PC-3 (cell line): ENCODE measurements at regions not wholly inside any gene's neighbourhood (a gene's known extent, or its start where the extent isn't known, plus 50 kb on each side); places are given as distances from the start of the nearest gene placed in this dataset.
A peak's percentile ranks its signal among the peaks of the same experiment; 100 is the strongest.

ENCODE experiments used
- ATAC-seq: fragments of 200-7000 bp; cut with Tn5 transposase; 2 replicates; pipeline ENCODE4 v1.9.1; 2020; ENCODE audit warnings: mild to moderate bottlenecking, moderate library complexity
- BruUV-seq: library from RNA; stranded (reverse); fragments of 400-500 nt; replicated peaks from 2 replicates; lab custom pipeline; 2021; lab: Mats Ljungman, UMichigan
- CTCF ChIA-PET: fragments of 300-600 bp; sonication (Branson Sonifier 250); formaldehyde crosslinking; loops from one replicate; lab custom pipeline; 2022; ENCODE audit warnings: antibody characterized with exemption; lab: Charles Lee
- POLR2A ChIA-PET: fragments of 300-600 bp; sonication (Branson Sonifier 250); formaldehyde crosslinking; loops from one replicate; lab custom pipeline; 2022; ENCODE audit warnings: antibody characterized with exemption; ENCODE audit not compliant: unreplicated experiment; lab: Charles Lee
- DNase-seq: peaks from one replicate; pipeline ENCODE4 v3.0.0-alpha.2; 2015
- H2AFZ ChIP-seq: fragments of 300-600 bp; sonication (generic); 2 replicates; pipeline ENCODE4 v1.6.0; 2016; ENCODE audit warnings: antibody characterized with exemption, low read length
- H3F3A ChIP-seq: fragments of 300-600 bp; sonication (generic); one replicate; pipeline ENCODE4 v1.6.0; 2017; ENCODE audit warnings: antibody characterized with exemption, low read length, control low read depth, mild to moderate bottlenecking; ENCODE audit not compliant: unreplicated experiment
- H3K27ac ChIP-seq: fragments of 300-600 bp; sonication (generic); 2 replicates; pipeline ENCODE4 v1.5.1; 2016; ENCODE audit warnings: mild to moderate bottlenecking, low read length
- H3K27me3 ChIP-seq: fragments of 300-600 bp; sonication (generic); 2 replicates; pipeline ENCODE4 v1.6.1; 2016; ENCODE audit warnings: low read length, mixed read lengths
- H3K36me3 ChIP-seq: fragments of 300-600 bp; sonication (generic); 2 replicates; pipeline ENCODE4 v1.6.1; 2016; ENCODE audit warnings: low read depth, mixed run types, low read length, mixed read lengths
- H3K4me1 ChIP-seq: fragments of 300-600 bp; sonication (generic); 2 replicates; pipeline ENCODE4 v1.5.1; 2016; ENCODE audit warnings: low read length; ENCODE audit not compliant: insufficient read depth
- H3K4me2 ChIP-seq: fragments of 300-600 bp; sonication (generic); 2 replicates; pipeline ENCODE4 v1.6.0; 2016; ENCODE audit warnings: low read length
- H3K4me3 ChIP-seq: fragments of 300-600 bp; sonication (generic); 2 replicates; pipeline ENCODE4 v1.5.1; 2016; ENCODE audit warnings: mild to moderate bottlenecking, low read length, mixed read lengths
- H3K79me2 ChIP-seq: fragments of 300-600 bp; sonication (generic); 2 replicates; pipeline ENCODE4 v1.6.1; 2017; ENCODE audit warnings: low read length, mixed read lengths
- H3K9ac ChIP-seq: fragments of 300-600 bp; sonication (generic); 2 replicates; pipeline ENCODE4 v1.6.0; 2016; ENCODE audit warnings: mild to moderate bottlenecking, low read length
- H3K9me2 ChIP-seq: fragments of 300-600 bp; sonication (generic); replicated peaks from 2 replicates; pipeline ENCODE4 v1.6.1; 2016; ENCODE audit warnings: mixed run types, low read length, mixed read lengths
- H3K9me3 ChIP-seq: fragments of 300-600 bp; sonication (generic); 2 replicates; pipeline ENCODE4 v1.6.1; 2016; ENCODE audit warnings: low read length, mixed read lengths
- H4K20me1 ChIP-seq: fragments of 300-600 bp; sonication (generic); 2 replicates; pipeline ENCODE4 v1.6.1; 2016; ENCODE audit warnings: low read length, mixed read lengths
- EZH2 ChIP-seq: fragments of 300-600 bp; sonication (generic); IDR thresholded peaks from one replicate; pipeline ENCODE4 v1.6.1; 2017; ENCODE audit warnings: antibody characterized with exemption, mild to moderate bottlenecking, low read length; ENCODE audit not compliant: unreplicated experiment
- EZH2phosphoT487 ChIP-seq: fragments of 300-600 bp; sonication (generic); IDR thresholded peaks from 2 replicates; pipeline ENCODE4 v1.6.1; 2018; ENCODE audit warnings: mild to moderate bottlenecking, antibody characterized with exemption, low read length, borderline replicate concordance
- intact Hi-C: fragments of 100-400 bp; cut with micrococcal nuclease; formaldehyde crosslinking; loops from 2 replicates; pipeline ENCODE4 v1.9.0; 2023
- TF ChIP-seq, protein P1 (sequence below): fragments of 300-600 bp; sonication (generic); conservative IDR thresholded peaks from 2 replicates; pipeline ENCODE4 v1.5.1; 2017; ENCODE audit warnings: antibody characterized with exemption, low read depth, mild to moderate bottlenecking, low read length

DNA sequence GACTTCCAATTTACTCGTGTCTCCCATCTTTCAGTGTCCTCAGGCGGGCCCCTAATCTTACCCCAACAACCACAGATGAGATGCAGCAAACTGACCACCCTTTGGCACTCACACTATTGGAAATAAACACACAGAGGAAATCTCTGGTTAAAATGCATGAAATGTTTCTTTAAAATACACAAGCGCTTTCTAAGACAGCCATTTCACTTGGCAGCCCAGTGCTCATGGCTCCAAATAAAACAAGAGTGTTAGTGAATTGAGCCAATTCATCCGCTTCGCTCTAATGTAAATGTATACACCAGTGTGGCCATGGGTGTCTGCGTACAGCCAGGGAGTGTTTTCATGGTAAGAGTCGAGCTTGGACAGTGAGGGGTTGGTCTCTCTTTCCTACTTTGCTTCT lies 282.9 kb downstream of the CLIC5 start:
- Histone ChIP-seq H3K27ac (no peak overlapping the region), H4K20me1 (no peaks in the 10 kb centered on the region), H3K9me3 (no peaks in the 10 kb centered on the region), H3K4me2 (no peak overlapping the region), H3F3A (no peaks in the 10 kb centered on the region), H3K9me2 (no peaks in the 10 kb centered on the region), H3K4me1 (peaks cover 8% of the 10 kb centered on the region; the same call in 1 of the 2 replicates), H3K27me3 (no peaks in the 10 kb centered on the region; the same call in 1 of the 2 replicates), H3K79me2 (no peaks in the 10 kb centered on the region), H3K36me3 (no peaks in the 10 kb centered on the region), H3K4me3 (no peak overlapping the region), H3K9ac (no peak overlapping the region), H2AFZ (no peak overlapping the region)
- intact Hi-C loops, result no loop called here
- no peak for DNase-seq
- TF ChIP-seq EZH2, result no peak
- no peak for TF ChIP-seq EZH2phosphoT487
- TF ChIP-seq, protein P1, sequence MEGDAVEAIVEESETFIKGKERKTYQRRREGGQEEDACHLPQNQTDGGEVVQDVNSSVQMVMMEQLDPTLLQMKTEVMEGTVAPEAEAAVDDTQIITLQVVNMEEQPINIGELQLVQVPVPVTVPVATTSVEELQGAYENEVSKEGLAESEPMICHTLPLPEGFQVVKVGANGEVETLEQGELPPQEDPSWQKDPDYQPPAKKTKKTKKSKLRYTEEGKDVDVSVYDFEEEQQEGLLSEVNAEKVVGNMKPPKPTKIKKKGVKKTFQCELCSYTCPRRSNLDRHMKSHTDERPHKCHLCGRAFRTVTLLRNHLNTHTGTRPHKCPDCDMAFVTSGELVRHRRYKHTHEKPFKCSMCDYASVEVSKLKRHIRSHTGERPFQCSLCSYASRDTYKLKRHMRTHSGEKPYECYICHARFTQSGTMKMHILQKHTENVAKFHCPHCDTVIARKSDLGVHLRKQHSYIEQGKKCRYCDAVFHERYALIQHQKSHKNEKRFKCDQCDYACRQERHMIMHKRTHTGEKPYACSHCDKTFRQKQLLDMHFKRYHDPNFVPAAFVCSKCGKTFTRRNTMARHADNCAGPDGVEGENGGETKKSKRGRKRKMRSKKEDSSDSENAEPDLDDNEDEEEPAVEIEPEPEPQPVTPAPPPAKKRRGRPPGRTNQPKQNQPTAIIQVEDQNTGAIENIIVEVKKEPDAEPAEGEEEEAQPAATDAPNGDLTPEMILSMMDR, result no peak
- BruUV-seq, result no TSS peak
- ATAC-seq, result no peak
- ChIA-PET CTCF (no interaction called here), POLR2A (no interaction called here)

DNA sequence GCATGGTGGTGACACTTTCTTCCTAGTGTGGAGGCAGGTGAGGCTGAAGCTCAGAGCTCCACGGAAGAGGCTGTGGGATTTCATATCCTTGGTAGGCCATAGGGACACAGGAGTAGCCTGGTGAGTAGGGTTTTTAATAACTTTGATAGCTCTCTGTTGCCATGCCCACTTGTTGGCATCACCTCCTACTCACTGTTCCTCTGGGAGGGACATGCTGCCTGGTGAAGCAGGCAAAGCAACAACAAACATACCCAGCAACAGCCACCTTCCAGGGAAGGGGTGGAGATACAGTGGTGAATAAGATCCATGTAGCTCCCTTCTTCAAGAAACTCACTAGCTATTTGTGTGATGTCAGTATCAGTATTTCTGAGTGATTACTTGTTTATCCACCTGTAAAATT lies 285.4 kb downstream of the CLIC5 start:
- H3K9ac ChIP-seq, result no peak overlapping the region
- BruUV-seq, result no TSS peak
- peaks cover 8% of the 10 kb centered on the region; the same call in 1 of the 2 replicates for H3K4me1 ChIP-seq
- H3K9me3 ChIP-seq, result no peaks in the 10 kb centered on the region
- no peaks in the 10 kb centered on the region for H3K9me2 ChIP-seq
- ChIA-PET POLR2A (no interaction called here), CTCF (no interaction called here)
- DNase-seq (no peak), ATAC-seq (no peak)
- H3K4me3 ChIP-seq, result no peak overlapping the region
- H3K36me3 ChIP-seq, result no peaks in the 10 kb centered on the region
- H3K27ac ChIP-seq, result no peak overlapping the region
- no peak overlapping the region for H3K4me2 ChIP-seq
- H2AFZ ChIP-seq, result no peak overlapping the region
- intact Hi-C loops, result no loop called here
- H3K79me2 ChIP-seq, result no peaks in the 10 kb centered on the region
- no peaks in the 10 kb centered on the region for H4K20me1 ChIP-seq
- H3K27me3 ChIP-seq, result no peaks in the 10 kb centered on the region; the same call in 1 of the 2 replicates
- TF ChIP-seq EZH2phosphoT487 (no peak), EZH2 (no peak)
- TF ChIP-seq, protein P1, result no peak
- no peaks in the 10 kb centered on the region for H3F3A ChIP-seq

DNA sequence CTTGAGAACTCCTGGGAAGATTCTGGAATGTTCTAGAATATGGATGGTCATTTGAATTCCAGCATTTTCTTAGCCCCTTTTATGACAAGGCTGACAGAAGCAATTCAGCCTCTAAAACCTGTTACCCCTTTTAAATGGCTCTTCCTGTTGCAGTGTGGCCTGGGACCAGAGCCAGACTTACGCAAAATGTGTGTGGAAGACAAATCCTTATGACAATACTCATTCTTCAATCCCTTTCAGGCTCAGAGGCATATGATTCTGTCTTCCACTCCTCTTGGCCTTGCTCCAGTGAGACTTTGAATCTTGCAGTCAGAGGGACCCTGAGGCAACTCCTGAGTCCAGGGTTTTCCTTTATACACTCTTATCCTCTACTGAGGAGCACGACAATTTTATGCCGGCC lies 287.0 kb downstream of the CLIC5 start:
- DNase-seq (peak; percentile 81), ATAC-seq (no peak)
- POLR2A ChIA-PET, result interaction anchor here (0.5 kb wide), 1 partner anchor 592 kb away, joined by 4 read pairs; no protein-coding TSS in a partner anchor
- Histone ChIP-seq H3K4me3 (no peak overlapping the region), H4K20me1 (no peaks in the 10 kb centered on the region), H3F3A (no peaks in the 10 kb centered on the region), H3K79me2 (no peaks in the 10 kb centered on the region), H3K27ac (no peak overlapping the region), H2AFZ (no peak overlapping the region), H3K4me2 (no peak overlapping the region), H3K9ac (no peak overlapping the region), H3K27me3 (no peaks in the 10 kb centered on the region; the same call in 1 of the 2 replicates), H3K36me3 (no peaks in the 10 kb centered on the region), H3K9me3 (no peaks in the 10 kb centered on the region), H3K4me1 (peaks cover 8% of the 10 kb centered on the region; the same call in 1 of the 2 replicates), H3K9me2 (no peaks in the 10 kb centered on the region)
- no TSS peak for BruUV-seq
- CTCF ChIA-PET, result no interaction called here
- intact Hi-C loops, result no loop called here
- TF ChIP-seq, protein P1, result no peak
- no peak for TF ChIP-seq EZH2
- no peak for TF ChIP-seq EZH2phosphoT487
